ENCODE measurements at regions not wholly inside any gene's neighbourhood (a gene's known extent, or its start where the extent isn't known, plus 50 kb on each side); places are given as distances from the start of the nearest gene placed in this dataset.

- DNase-seq: peak; percentile 71
Measured at GRCh38 chr14:101707068-101707842, 54.3 kb upstream of the PPP2R5C start.

GRCh38 chr14:101707863-101708620 is 53.5 kb upstream of the PPP2R5C start:
- DNase-seq: no peak

- no peak for DNase-seq
Measured at GRCh38 chr14:101708853-101709532, 52.5 kb upstream of the PPP2R5C start.

- no peak for DNase-seq
Measured at GRCh38 chr14:101709533-101709881, 52.0 kb upstream of the PPP2R5C start.

- DNase-seq: no peak
Measured at GRCh38 chr14:101709962-101710931, 51.3 kb upstream of the PPP2R5C start.

- DNase-seq: no peak
Measured at GRCh38 chr14:101711041-101711856, 50.3 kb upstream of the PPP2R5C start.

Data from NCI-H446 treated with DMSO at 0.1 percent for 48 hours (cell line).